Mesenchymal stem cell (in vitro differentiated cells and primary cell): ENCODE measurements at regions not wholly inside any gene's neighbourhood (a gene's known extent, or its start where the extent isn't known, plus 50 kb on each side); places are given as distances from the start of the nearest gene placed in this dataset.

Source experiments
- DNase-seq: peaks from one replicate; pipeline ENCODE4 v3.0.0-alpha.2; 2013
- H2AFZ ChIP-seq: one replicate; pipeline ENCODE4 v1.6.1; 2013; ENCODE audit warnings: low read depth, mild to moderate bottlenecking, control low read depth, inconsistent platforms, low read length, moderate library complexity
- H2AK5ac ChIP-seq: 2 replicates; pipeline ENCODE4 v1.6.1; 2013; ENCODE audit warnings: low read length, moderate library complexity, mild to moderate bottlenecking, inconsistent platforms; ENCODE audit not compliant: severe bottlenecking
- H2BK120ac ChIP-seq: one replicate; pipeline ENCODE4 v1.6.1; 2013; ENCODE audit warnings: low read depth, mild to moderate bottlenecking, inconsistent platforms, low read length, moderate library complexity
- H2BK12ac ChIP-seq, 2 experiments: one replicate each; pipeline ENCODE4 v1.6.1; 2013; ENCODE audit warnings: inconsistent platforms in 2 of 2, low read length in 2 of 2, mild to moderate bottlenecking in 2 of 2, moderate library complexity in 2 of 2, control low read depth in 1 of 2
- H2BK15ac ChIP-seq: one replicate; pipeline ENCODE4 v1.6.1; 2013; ENCODE audit warnings: mild to moderate bottlenecking, low read depth, inconsistent platforms; ENCODE audit not compliant: poor library complexity, severe bottlenecking
- H2BK5ac ChIP-seq: 2 replicates; pipeline ENCODE4 v1.6.1; 2013; ENCODE audit warnings: low read depth, mild to moderate bottlenecking, low read length, control low read depth, inconsistent platforms; ENCODE audit not compliant: poor library complexity, severe bottlenecking
- H3K14ac ChIP-seq, 2 experiments: one replicate each; pipeline ENCODE4 v1.6.1; 2013; ENCODE audit warnings: inconsistent platforms in 2 of 2, low read length in 2 of 2, control low read depth in 1 of 2, mild to moderate bottlenecking in 1 of 2, moderate library complexity in 1 of 2
- H3K18ac ChIP-seq, 2 experiments: one replicate each; pipeline ENCODE4 v1.6.1; 2013; ENCODE audit warnings: inconsistent platforms in 2 of 2, low read length in 2 of 2, control low read depth in 1 of 2, low read depth in 1 of 2, mild to moderate bottlenecking in 1 of 2
- H3K23ac ChIP-seq, 2 experiments: one replicate each; pipeline ENCODE4 v1.6.1; 2013; ENCODE audit warnings: inconsistent platforms in 2 of 2, low read length in 2 of 2, mild to moderate bottlenecking in 2 of 2, moderate library complexity in 2 of 2, control low read depth in 1 of 2
- H3K27ac ChIP-seq: 2 replicates; pipeline ENCODE4 v1.5.1; 2013; ENCODE audit warnings: mild to moderate bottlenecking, moderate library complexity, low read length, control low read depth, inconsistent platforms; ENCODE audit not compliant: poor library complexity, severe bottlenecking
- H3K27me3 ChIP-seq, 2 experiments: 2 replicates each; pipeline versions ENCODE4 v1.6.1 to v1.7.0; 2013; ENCODE audit warnings: low read length in 2 of 2, mild to moderate bottlenecking in 2 of 2, moderate library complexity in 2 of 2, control low read depth in 1 of 2, inconsistent platforms in 1 of 2; ENCODE audit not compliant: control insufficient read depth in 1 of 2, insufficient read depth in 1 of 2
- H3K36me3 ChIP-seq, 2 experiments: 2 replicates each; pipeline versions ENCODE4 v1.6.1 to v1.7.0; 2013; ENCODE audit warnings: low read length in 2 of 2, control low read depth in 1 of 2, inconsistent platforms in 1 of 2, low read depth in 1 of 2, mild to moderate bottlenecking in 1 of 2; ENCODE audit not compliant: insufficient read depth in 2 of 2, control insufficient read depth in 1 of 2
- H3K4ac ChIP-seq, 2 experiments: one replicate each; pipeline ENCODE4 v1.6.1; 2013; ENCODE audit warnings: inconsistent platforms in 2 of 2, low read length in 2 of 2, mild to moderate bottlenecking in 2 of 2, moderate library complexity in 2 of 2, control low read depth in 1 of 2, low read depth in 1 of 2
- H3K4me1 ChIP-seq: 2 replicates; pipeline ENCODE4 v1.6.1; 2013; ENCODE audit warnings: low read depth, low read length, control low read depth; ENCODE audit not compliant: control insufficient read depth, insufficient read depth
- H3K4me2 ChIP-seq: 2 replicates; pipeline ENCODE4 v1.6.1; 2013; ENCODE audit warnings: low read length, mild to moderate bottlenecking, inconsistent platforms; ENCODE audit not compliant: poor library complexity, severe bottlenecking
- H3K4me3 ChIP-seq, 2 experiments: 2 replicates each; pipeline versions ENCODE4 v1.5.1 to v1.7.0; 2013; ENCODE audit warnings: low read length in 2 of 2, mild to moderate bottlenecking in 2 of 2, control low read depth in 1 of 2, low read depth in 1 of 2; ENCODE audit not compliant: insufficient read depth in 1 of 2
- H3K79me1 ChIP-seq: replicated peaks from 2 replicates; pipeline ENCODE4 v1.6.1; 2013; ENCODE audit warnings: mild to moderate bottlenecking, control low read depth, low read length, inconsistent platforms; ENCODE audit not compliant: poor library complexity, severe bottlenecking
- H3K9ac ChIP-seq: 2 replicates; pipeline ENCODE4 v1.7.0; 2013; ENCODE audit warnings: mild to moderate bottlenecking, low read length, moderate library complexity
- H3K9me3 ChIP-seq: 2 replicates; pipeline ENCODE4 v1.7.0; 2013; ENCODE audit warnings: mild to moderate bottlenecking, low read length; ENCODE audit not compliant: control insufficient read depth
- H4K8ac ChIP-seq: one replicate; pipeline ENCODE4 v1.6.1; 2013; ENCODE audit warnings: inconsistent platforms, mild to moderate bottlenecking, low read length, moderate library complexity
- H4K91ac ChIP-seq: one replicate; pipeline ENCODE4 v1.6.1; 2013; ENCODE audit warnings: mild to moderate bottlenecking, low read length, inconsistent platforms
- WGBS: methylation state at CpG from one replicate; pipeline ENCODE4 v1.1.7; 2013; ENCODE audit warnings: mixed read lengths; 5-methylcytosine and 5-hydroxymethylcytosine counted together

DNA sequence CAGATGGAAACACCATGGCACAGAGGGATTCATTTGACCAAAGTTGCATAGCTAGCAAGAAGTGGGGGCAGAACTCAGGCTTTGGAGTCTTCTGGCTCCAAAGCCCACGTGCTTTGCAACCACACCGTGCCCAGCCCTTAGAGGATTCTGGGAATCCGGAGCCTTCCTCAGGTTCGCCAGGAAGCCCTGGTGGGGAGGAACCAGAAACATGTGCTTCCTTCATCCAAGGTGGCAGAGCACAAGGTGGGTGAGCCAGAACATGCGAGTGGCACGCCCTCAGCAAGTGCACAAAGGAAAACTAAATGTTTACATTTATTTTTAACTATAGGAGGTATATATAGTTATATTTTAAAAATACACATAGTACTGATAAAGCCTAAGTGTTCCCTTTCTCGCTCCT lies 151.9 kb upstream of the NECTIN1 start:
- no peak overlapping the region for H4K91ac ChIP-seq
- peaks cover 8 to 78% of the 10 kb centered on the region in 2 experiments for H3K27me3 ChIP-seq
- H3K4ac ChIP-seq = no peak overlapping the region
- no peak overlapping the region for H3K9ac ChIP-seq
- no peak overlapping the region for H2BK15ac ChIP-seq
- no peak overlapping the region for H4K8ac ChIP-seq
- no peak overlapping the region for H3K23ac ChIP-seq
- no peak overlapping the region for H2BK120ac ChIP-seq
- no peak for DNase-seq
- no peak overlapping the region for H3K18ac ChIP-seq
- no peaks in the 10 kb centered on the region for H3K4me1 ChIP-seq
- no peak overlapping the region for H3K4me2 ChIP-seq
- WGBS = 71% methylated on average over 4 of the region's 7 CpGs
- no peak overlapping the region for H3K27ac ChIP-seq
- no peak overlapping the region for H2BK5ac ChIP-seq
- H3K14ac ChIP-seq = no peak overlapping the region
- no peak overlapping the region for H2AFZ ChIP-seq
- no peak overlapping the region for H3K4me3 ChIP-seq
- no peak overlapping the region for H2AK5ac ChIP-seq
- H3K79me1 ChIP-seq = no peaks in the 10 kb centered on the region
- no peak overlapping the region for H2BK12ac ChIP-seq
- H3K9me3 ChIP-seq = no peaks in the 10 kb centered on the region
- H3K36me3 ChIP-seq = no peaks in the 10 kb centered on the region

DNA sequence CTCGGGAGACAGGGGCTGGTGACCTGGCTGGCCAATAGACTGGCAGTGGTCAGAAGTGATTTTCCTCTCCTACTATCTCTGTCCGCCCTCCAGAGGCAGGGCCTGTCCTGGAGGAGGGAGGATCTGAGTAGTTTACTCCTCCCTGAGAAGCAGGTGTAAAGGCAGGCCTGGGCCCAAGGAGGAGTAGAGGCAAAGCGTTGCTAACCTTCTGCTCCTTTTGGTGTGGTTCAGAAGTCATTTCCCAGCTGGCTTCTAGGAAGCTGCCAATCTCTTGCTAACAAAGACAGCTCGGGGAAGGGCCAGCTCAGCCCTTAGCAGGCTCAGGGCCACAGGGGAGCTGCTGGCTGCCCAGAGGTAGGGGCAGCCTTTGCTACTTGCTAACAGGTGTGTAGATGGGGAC lies 151.1 kb upstream of the NECTIN1 start:
- Histone ChIP-seq H3K79me1 (no peaks in the 10 kb centered on the region), H3K27me3 (peaks cover 8 to 78% of the 10 kb centered on the region in 2 experiments), H4K91ac (no peak overlapping the region), H3K4ac (no peak overlapping the region), H3K18ac (no peak overlapping the region), H3K9me3 (no peaks in the 10 kb centered on the region), H4K8ac (no peak overlapping the region), H2BK15ac (no peak overlapping the region), H2AFZ (no peak overlapping the region), H3K9ac (no peak overlapping the region), H3K27ac (no peak overlapping the region), H2BK120ac (no peak overlapping the region), H3K14ac (no peak overlapping the region), H2BK5ac (no peak overlapping the region), H2BK12ac (no peak overlapping the region), H3K36me3 (no peaks in the 10 kb centered on the region), H3K4me1 (no peaks in the 10 kb centered on the region), H2AK5ac (no peak overlapping the region), H3K23ac (no peak overlapping the region), H3K4me2 (no peak overlapping the region), H3K4me3 (no peak overlapping the region)
- WGBS = 53% methylated on average over 3 of the region's 4 CpGs
- no peak for DNase-seq

DNA sequence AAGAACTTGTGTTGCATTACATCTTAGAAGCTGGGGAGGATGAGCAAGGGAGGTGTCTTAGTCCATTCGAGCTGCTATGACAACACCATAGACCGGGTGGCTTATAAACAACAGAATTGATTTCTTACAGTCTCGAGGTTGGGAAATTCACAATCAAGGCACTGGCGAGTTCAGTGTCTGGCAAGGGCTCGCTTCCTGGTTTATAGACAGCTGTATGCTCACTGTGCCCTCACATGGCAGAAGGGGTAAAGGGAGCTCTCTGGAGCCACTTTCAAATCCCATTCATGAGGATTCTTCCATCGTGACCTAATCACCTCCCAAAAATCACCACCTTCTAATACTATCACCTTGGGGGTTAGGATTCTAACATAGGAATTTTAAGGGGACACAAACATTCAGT lies 150.0 kb upstream of the NECTIN1 start:
- Histone ChIP-seq H3K9me3 (no peaks in the 10 kb centered on the region), H2BK120ac (no peak overlapping the region), H2AFZ (no peak overlapping the region), H3K4me3 (no peak overlapping the region), H2AK5ac (no peak overlapping the region), H3K4me1 (no peaks in the 10 kb centered on the region), H3K4ac (no peak overlapping the region), H4K8ac (no peak overlapping the region), H4K91ac (no peak overlapping the region), H3K14ac (no peak overlapping the region), H3K9ac (no peak overlapping the region), H3K23ac (no peak overlapping the region), H3K36me3 (no peaks in the 10 kb centered on the region), H3K4me2 (no peak overlapping the region), H2BK12ac (no peak overlapping the region), H3K27me3 (peaks cover 8 to 79% of the 10 kb centered on the region in 2 experiments), H3K27ac (no peak overlapping the region), H3K18ac (no peak overlapping the region), H3K79me1 (no peaks in the 10 kb centered on the region), H2BK5ac (no peak overlapping the region), H2BK15ac (no peak overlapping the region)
- 83% methylated on average over 5 of the region's 6 CpGs for WGBS
- DNase-seq = no peak

DNA sequence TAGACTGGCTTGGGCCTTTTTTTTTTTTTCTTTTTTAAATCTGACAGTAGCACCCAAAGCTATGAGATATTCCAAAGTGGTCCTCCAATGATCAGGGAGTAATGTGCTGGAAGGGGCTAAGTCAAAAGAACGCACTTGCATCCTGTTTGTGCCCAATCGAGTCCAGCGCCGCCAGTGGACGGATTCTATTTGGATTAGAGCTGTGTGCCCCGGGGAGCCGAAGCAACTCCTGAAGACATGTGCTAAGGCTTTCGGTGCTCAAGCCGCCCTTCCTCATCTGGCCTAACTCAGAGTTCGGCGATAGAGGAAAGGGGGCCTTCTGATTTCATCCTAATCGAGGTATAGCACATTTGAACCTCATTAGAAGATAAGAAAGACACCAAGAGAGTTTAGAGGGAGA lies 147.8 kb upstream of the NECTIN1 start:
- H3K18ac ChIP-seq = no peak overlapping the region
- H3K4me2 ChIP-seq = no peak overlapping the region
- no peak overlapping the region for H2BK120ac ChIP-seq
- H3K9ac ChIP-seq = no peak overlapping the region
- H3K27me3 ChIP-seq = peaks cover 14 to 83% of the 10 kb centered on the region in 2 experiments
- no peak overlapping the region for H3K27ac ChIP-seq
- no peak overlapping the region for H3K4me3 ChIP-seq
- no peak overlapping the region for H2BK15ac ChIP-seq
- no peak overlapping the region for H3K4ac ChIP-seq
- H2AFZ ChIP-seq = no peak overlapping the region
- H2BK12ac ChIP-seq = no peak overlapping the region
- no peak overlapping the region for H4K91ac ChIP-seq
- DNase-seq = no peak
- no peak overlapping the region for H4K8ac ChIP-seq
- H2AK5ac ChIP-seq = no peak overlapping the region
- H3K4me1 ChIP-seq = no peaks in the 10 kb centered on the region
- 88% methylated on average over 11 of the region's 12 CpGs for WGBS
- no peaks in the 10 kb centered on the region for H3K79me1 ChIP-seq
- no peaks in the 10 kb centered on the region for H3K9me3 ChIP-seq
- no peak overlapping the region for H3K14ac ChIP-seq
- H2BK5ac ChIP-seq = no peak overlapping the region
- H3K23ac ChIP-seq = no peak overlapping the region
- H3K36me3 ChIP-seq = no peaks in the 10 kb centered on the region
